ENCODE measurements at regions not wholly inside any gene's neighbourhood (a gene's known extent, or its start where the extent isn't known, plus 50 kb on each side); places are given as distances from the start of the nearest gene placed in this dataset.

DNA sequence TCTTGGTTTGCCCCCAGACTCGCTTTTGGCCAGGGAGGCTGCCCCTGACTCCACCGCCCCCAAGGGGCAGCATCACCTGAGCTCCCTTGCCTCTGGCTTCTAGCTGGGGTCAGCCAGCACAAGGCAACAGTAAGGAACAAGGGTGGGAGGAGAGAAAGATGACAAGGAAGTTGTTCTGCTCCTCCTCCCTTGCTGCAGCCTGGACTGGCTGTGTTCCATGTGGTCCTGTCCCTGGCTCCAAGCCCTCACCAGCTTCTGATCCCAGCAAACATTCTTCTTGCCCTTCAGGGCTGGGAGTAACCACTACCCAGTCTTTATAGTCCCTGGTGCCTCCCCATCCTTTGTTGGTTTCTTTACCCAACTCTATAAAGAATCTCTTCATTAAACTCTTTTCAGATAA lies 100.3 kb upstream of the SPIN1 start:
- no peak for DNase-seq (ENCODE audit: low read depth)
- TF ChIP-seq, protein P1, sequence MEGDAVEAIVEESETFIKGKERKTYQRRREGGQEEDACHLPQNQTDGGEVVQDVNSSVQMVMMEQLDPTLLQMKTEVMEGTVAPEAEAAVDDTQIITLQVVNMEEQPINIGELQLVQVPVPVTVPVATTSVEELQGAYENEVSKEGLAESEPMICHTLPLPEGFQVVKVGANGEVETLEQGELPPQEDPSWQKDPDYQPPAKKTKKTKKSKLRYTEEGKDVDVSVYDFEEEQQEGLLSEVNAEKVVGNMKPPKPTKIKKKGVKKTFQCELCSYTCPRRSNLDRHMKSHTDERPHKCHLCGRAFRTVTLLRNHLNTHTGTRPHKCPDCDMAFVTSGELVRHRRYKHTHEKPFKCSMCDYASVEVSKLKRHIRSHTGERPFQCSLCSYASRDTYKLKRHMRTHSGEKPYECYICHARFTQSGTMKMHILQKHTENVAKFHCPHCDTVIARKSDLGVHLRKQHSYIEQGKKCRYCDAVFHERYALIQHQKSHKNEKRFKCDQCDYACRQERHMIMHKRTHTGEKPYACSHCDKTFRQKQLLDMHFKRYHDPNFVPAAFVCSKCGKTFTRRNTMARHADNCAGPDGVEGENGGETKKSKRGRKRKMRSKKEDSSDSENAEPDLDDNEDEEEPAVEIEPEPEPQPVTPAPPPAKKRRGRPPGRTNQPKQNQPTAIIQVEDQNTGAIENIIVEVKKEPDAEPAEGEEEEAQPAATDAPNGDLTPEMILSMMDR (conservative IDR thresholded peaks at IDR 0.05; ENCODE audit: low read depth, low read length): no peak
- H3K4me3 ChIP-seq (ENCODE audit: low read depth, low read length): no peak overlapping the region

DNA sequence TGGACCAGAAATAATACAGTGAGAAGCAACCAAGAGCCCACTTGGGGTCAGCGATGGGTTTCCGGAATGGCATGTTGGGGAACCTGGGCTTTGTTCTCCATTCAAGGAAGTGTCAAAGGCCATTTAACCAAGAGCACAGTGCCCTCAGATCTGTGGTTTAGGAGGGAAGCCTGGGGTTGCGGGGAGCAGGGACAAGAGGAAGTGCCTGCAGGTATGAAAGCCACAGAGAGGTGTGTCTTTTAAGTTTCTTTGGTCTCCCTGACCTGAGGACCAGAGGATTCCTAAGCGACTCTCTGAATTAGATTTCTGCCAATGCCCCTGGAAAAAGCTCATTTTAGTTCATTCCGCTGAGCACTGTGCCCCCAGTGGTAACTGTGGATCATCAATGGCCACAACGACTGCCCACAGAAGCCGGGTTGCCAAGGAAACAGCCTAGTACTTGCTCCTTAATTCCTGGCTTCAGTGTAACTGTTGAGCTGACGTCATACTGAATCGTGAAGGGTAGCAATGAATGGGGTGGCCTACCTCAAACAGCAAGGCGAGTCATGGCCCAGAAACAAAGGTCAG lies 107.3 kb upstream of the SPIN1 start:
- no peak for DNase-seq (ENCODE audit: low read depth)
- no peak overlapping the region for H3K4me3 ChIP-seq (ENCODE audit: low read depth, low read length)
- TF ChIP-seq, protein P1 (conservative IDR thresholded peaks at IDR 0.05; ENCODE audit: low read depth, low read length): peak; percentile 5

GRCh38 chr9:88278036-88278435 lies 110.2 kb upstream of the SPIN1 start:
- TF ChIP-seq, protein P1 (conservative IDR thresholded peaks at IDR 0.05; ENCODE audit: low read depth, low read length): no peak
- DNase-seq (ENCODE audit: low read depth): no peak
- no peak overlapping the region for H3K4me3 ChIP-seq (ENCODE audit: low read depth, low read length)

GRCh38 chr9:88274078-88274477 lies 114.2 kb upstream of the SPIN1 start:
- TF ChIP-seq, protein P1 (conservative IDR thresholded peaks at IDR 0.05; ENCODE audit: low read depth, low read length): no peak
- no peak overlapping the region for H3K4me3 ChIP-seq (ENCODE audit: low read depth, low read length)
- DNase-seq (ENCODE audit: low read depth): no peak

DNA sequence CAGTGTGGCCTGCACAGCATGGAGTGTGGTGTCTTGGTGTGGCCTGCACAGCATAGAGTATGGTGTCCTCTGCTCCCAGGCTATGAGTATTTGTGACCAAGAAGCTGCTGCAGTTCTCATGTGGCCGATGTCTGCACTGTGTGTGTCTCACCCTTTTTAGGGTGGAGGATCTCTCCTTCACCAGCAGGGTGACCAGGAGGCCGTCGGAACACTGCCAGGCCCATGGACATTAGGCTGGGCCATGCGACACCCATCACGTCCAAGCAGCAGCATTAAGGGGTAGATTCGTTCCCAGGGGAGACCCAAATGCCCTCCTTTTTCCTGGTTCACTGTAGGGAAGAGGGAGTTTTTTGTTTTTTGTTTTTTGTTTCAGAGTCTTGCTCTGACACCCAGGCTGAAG lies 115.3 kb upstream of the SPIN1 start:
- DNase-seq (ENCODE audit: low read depth): no peak
- no peak overlapping the region for H3K4me3 ChIP-seq (ENCODE audit: low read depth, low read length)
- TF ChIP-seq, protein P1 (conservative IDR thresholded peaks at IDR 0.05; ENCODE audit: low read depth, low read length): peak; percentile 4

DNA sequence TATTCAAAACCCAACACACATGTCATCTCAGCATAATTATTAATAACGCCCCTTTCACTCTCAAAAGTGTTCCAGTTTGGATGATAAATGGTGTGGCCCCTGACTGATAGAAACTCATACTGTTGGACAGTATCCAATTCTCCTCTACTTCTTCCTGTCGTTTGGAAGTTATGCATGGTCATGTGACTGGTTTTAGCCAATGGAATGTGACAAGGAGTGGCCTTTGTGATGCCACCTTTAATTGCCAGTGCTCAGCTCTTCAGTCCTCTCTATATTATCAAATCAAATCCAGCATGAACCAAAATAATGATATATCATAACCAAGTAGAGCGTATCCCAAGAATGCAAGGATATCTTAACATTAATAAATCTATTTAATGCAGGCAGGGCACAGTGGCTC lies 117.8 kb upstream of the SPIN1 start:
- TF ChIP-seq, protein P1 (conservative IDR thresholded peaks at IDR 0.05; ENCODE audit: low read depth, low read length): no peak
- no peak for DNase-seq (ENCODE audit: low read depth)
- H3K4me3 ChIP-seq (ENCODE audit: low read depth, low read length): no peak overlapping the region

GRCh38 chr9:88268886-88269285 lies 119.4 kb upstream of the SPIN1 start:
- H3K4me3 ChIP-seq (ENCODE audit: low read depth, low read length): no peak overlapping the region
- DNase-seq (ENCODE audit: low read depth): no peak
- TF ChIP-seq, protein P1 (conservative IDR thresholded peaks at IDR 0.05; ENCODE audit: low read depth, low read length): no peak
